Adrenal gland (tissue), 9 donors: ENCODE measurements at regions not wholly inside any gene's neighbourhood (a gene's known extent, or its start where the extent isn't known, plus 50 kb on each side); places are given as distances from the start of the nearest gene placed in this dataset.

Experiments
- DNase-seq, 7 donors: peaks; one replicate each; pipeline ENCODE4 v3.0.0-alpha.2; 2019 to 2020
- H3K27ac ChIP-seq, 5 donors: fragments of 200-600 bp; sonication (generic) in 4 of 5; 1 replicate in 3 of 5; 2 replicates in 2 of 5; pipeline versions ENCODE4 v1.5.1 to v1.8.0; 2016 to 2020; ENCODE audit warnings: mild to moderate bottlenecking in 1 of 5
- H3K27me3 ChIP-seq: fragments of 200-600 bp; 2 replicates; pipeline ENCODE4 v1.8.0; 2021
- H3K36me3 ChIP-seq, 2 donors: fragments of 200-600 bp; replicated peaks in 1 of 2; 1 replicate in 1 of 2; 2 replicates in 1 of 2; pipeline versions ENCODE4 v1.5.1 to v1.8.0; 2018 to 2022
- H3K4me1 ChIP-seq, 2 donors: fragments of 200-600 bp; replicated peaks in 1 of 2; 1 replicate in 1 of 2; 2 replicates in 1 of 2; pipeline versions ENCODE4 v1.5.1 to v1.8.0; 2018 to 2021
- H3K4me3 ChIP-seq, 4 donors: fragments of 200-600 bp; sonication (generic) in 3 of 4; one replicate each; pipeline ENCODE4 v1.5.1; 2016 to 2018
- H3K9me3 ChIP-seq, 3 donors: fragments of 200-600 bp; sonication (generic) in 1 of 3; replicated peaks in 1 of 3; 1 replicate in 2 of 3; 2 replicates in 1 of 3; pipeline versions ENCODE4 v1.5.1 to v1.8.0; 2016 to 2021
- CTCF ChIP-seq, 6 experiments: fragments of 450-650 bp in 4 of 6; fragments of 200-600 bp in 2 of 6; sonication (generic) in 1 of 6; IDR thresholded peaks; 1 replicate in 5 of 6; 2 replicates in 1 of 6; pipeline versions ENCODE4 v1.5.1 to v1.8.0; 2016 to 2021; ENCODE audit warnings: antibody characterized with exemption in 6 of 6, mild to moderate bottlenecking in 2 of 6, moderate library complexity in 1 of 6
- POLR2A ChIP-seq, 2 donors: fragments of 450-650 bp; IDR thresholded peaks; one replicate each; pipeline ENCODE4 v1.6.1; 2017; ENCODE audit warnings: antibody characterized with exemption in 2 of 2, mild to moderate bottlenecking in 2 of 2, moderate library complexity in 1 of 2
- WGBS, 4 donors: extraction: QIAGEN DNeasy Blood & Tissue Kit in 2 of 4; methylation state at CpG; one replicate each; pipeline versions ENCODE4 v1.1.5 to v1.1.7; 2013 to 2017; 5-methylcytosine and 5-hydroxymethylcytosine counted together
- intact Hi-C, 2 donors: fragments of 100-400 bp; cut with DNase I; formaldehyde crosslinking; loops; one replicate each; pipeline versions ENCODE4 v1.14.1 to v1.15.0; 2022 to 2023
- donor health status: healthy with polysubstance abuse.
- donor health status: Bipolar disorder and iron deficiency.
- donor health status: DM: yes; HTN: yes; CAD: no.
- donor health status: DM: no; HTN: no; CAD: no.
- donor health status: DM: no; HTN: no; CAD: no.

- DNase-seq = no peak
- no peak for TF ChIP-seq POLR2A (IDR thresholded peaks at IDR 0.05)
- TF ChIP-seq CTCF (IDR thresholded peaks at IDR 0.05) = no peak
- H3K4me3 ChIP-seq = no peak overlapping the region
- H3K4me1 ChIP-seq = no peaks in the 10 kb centered on the region
- H3K27ac ChIP-seq = no peak overlapping the region
- no peaks in the 10 kb centered on the region for H3K36me3 ChIP-seq
- 78 to 87% (median 83%) methylated on average over 3 of the region's 3 CpGs for WGBS, 4 donors
- intact Hi-C loops = no loop called here
- no peaks in the 10 kb centered on the region for H3K27me3 ChIP-seq
- no peaks in the 10 kb centered on the region for H3K9me3 ChIP-seq
Observed at GRCh38 chr6:90463359-90463758, 123.5 kb downstream of the MAP3K7 start.

GRCh38 chr6:90462102-90462501 is 124.8 kb downstream of the MAP3K7 start:
- no peaks in the 10 kb centered on the region for H3K27me3 ChIP-seq
- 58 to 74% (median 71%) methylated on average over 2 of the region's 2 CpGs for WGBS, 4 donors
- H3K4me3 ChIP-seq = no peak overlapping the region
- no peaks in the 10 kb centered on the region for H3K9me3 ChIP-seq
- H3K27ac ChIP-seq = no peak overlapping the region
- no peaks in the 10 kb centered on the region for H3K36me3 ChIP-seq
- intact Hi-C loops = no loop called here
- TF ChIP-seq CTCF (IDR thresholded peaks at IDR 0.05) = no peak
- no peak for TF ChIP-seq POLR2A (IDR thresholded peaks at IDR 0.05)
- H3K4me1 ChIP-seq = no peaks in the 10 kb centered on the region
- no peak for DNase-seq

- no peak overlapping the region for H3K27ac ChIP-seq
- WGBS, 4 donors = 85 to 86% (median 85%) methylated on average over 3 of the region's 3 CpGs
- DNase-seq = no peak
- no peaks in the 10 kb centered on the region for H3K36me3 ChIP-seq
- H3K9me3 ChIP-seq = no peaks in the 10 kb centered on the region
- no peaks in the 10 kb centered on the region for H3K27me3 ChIP-seq
- intact Hi-C loops = no loop called here
- H3K4me1 ChIP-seq = no peaks in the 10 kb centered on the region
- TF ChIP-seq CTCF (IDR thresholded peaks at IDR 0.05) (no peak), POLR2A (IDR thresholded peaks at IDR 0.05) (no peak)
- no peak overlapping the region for H3K4me3 ChIP-seq
Observed at GRCh38 chr6:90461383-90461782, 125.5 kb downstream of the MAP3K7 start.

GRCh38 chr6:90460051-90460450 is 126.8 kb downstream of the MAP3K7 start:
- Histone ChIP-seq H3K4me1 (no peaks in the 10 kb centered on the region), H3K36me3 (no peaks in the 10 kb centered on the region), H3K4me3 (no peak overlapping the region), H3K9me3 (no peaks in the 10 kb centered on the region), H3K27ac (no peak overlapping the region), H3K27me3 (no peaks in the 10 kb centered on the region)
- intact Hi-C loops = no loop called here
- no peak for DNase-seq
- 80 to 85% (median 83%) methylated on average over 5 of the region's 5 CpGs for WGBS, 4 donors
- TF ChIP-seq POLR2A (IDR thresholded peaks at IDR 0.05) = no peak
- no peak for TF ChIP-seq CTCF (IDR thresholded peaks at IDR 0.05)
